ENCODE measurements at regions not wholly inside any gene's neighbourhood (a gene's known extent, or its start where the extent isn't known, plus 50 kb on each side); places are given as distances from the start of the nearest gene placed in this dataset.

DNA sequence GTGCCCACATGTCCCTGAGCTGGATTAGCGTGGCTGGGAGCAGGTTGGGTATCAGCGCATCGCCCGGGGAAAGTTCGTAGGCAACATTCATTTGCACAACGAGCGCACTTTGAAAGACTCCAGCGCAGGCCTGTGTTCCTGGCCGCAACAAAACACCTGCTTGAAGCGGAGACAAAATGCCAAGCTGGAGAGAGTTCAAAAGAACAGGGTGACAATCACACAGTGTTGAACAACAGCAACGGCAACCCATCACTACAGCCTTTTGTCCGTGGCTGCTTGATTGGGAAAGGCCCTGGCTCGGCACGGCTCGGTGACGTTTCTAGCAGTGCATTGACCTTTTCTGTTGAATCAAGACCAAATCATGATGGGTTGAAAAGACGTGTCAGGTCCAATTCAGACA, 336.3 kb downstream of the IRX1 start:
- TF ChIP-seq EZH2 (IDR thresholded peaks at IDR 0.05; ENCODE audit: borderline replicate concordance, insufficient read depth, low read depth, low read length, poor library complexity, severe bottlenecking): no peak
- TF ChIP-seq, protein P1, sequence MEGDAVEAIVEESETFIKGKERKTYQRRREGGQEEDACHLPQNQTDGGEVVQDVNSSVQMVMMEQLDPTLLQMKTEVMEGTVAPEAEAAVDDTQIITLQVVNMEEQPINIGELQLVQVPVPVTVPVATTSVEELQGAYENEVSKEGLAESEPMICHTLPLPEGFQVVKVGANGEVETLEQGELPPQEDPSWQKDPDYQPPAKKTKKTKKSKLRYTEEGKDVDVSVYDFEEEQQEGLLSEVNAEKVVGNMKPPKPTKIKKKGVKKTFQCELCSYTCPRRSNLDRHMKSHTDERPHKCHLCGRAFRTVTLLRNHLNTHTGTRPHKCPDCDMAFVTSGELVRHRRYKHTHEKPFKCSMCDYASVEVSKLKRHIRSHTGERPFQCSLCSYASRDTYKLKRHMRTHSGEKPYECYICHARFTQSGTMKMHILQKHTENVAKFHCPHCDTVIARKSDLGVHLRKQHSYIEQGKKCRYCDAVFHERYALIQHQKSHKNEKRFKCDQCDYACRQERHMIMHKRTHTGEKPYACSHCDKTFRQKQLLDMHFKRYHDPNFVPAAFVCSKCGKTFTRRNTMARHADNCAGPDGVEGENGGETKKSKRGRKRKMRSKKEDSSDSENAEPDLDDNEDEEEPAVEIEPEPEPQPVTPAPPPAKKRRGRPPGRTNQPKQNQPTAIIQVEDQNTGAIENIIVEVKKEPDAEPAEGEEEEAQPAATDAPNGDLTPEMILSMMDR (IDR thresholded peaks at IDR 0.05): no peak
